Calu3 (cell line): ENCODE measurements at regions not wholly inside any gene's neighbourhood (a gene's known extent, or its start where the extent isn't known, plus 50 kb on each side); places are given as distances from the start of the nearest gene placed in this dataset.

Experiments
- BruUV-seq: library from RNA; stranded (reverse); fragments of 400-500 nt; replicated peaks from 2 replicates; lab custom pipeline; 2021; lab: Mats Ljungman, UMichigan
- CTCF ChIA-PET: fragments of 300-600 bp; sonication (Branson Sonifier 250); formaldehyde crosslinking; loops from one replicate; lab custom pipeline; 2022; ENCODE audit warnings: antibody characterized with exemption; lab: Charles Lee
- DNase-seq: peaks from one replicate; pipeline ENCODE4 v3.0.0; 2022
- H3K27ac Mint-ChIP-seq: one replicate; pipeline ENCODE4 v1.8.0; 2022; ENCODE audit warnings: mixed read lengths; ENCODE audit not compliant: unreplicated experiment
- H3K27me3 Mint-ChIP-seq: one replicate; pipeline ENCODE4 v1.8.0; 2022; ENCODE audit warnings: mixed read lengths; ENCODE audit not compliant: unreplicated experiment
- H3K36me3 Mint-ChIP-seq: one replicate; pipeline ENCODE4 v1.8.0; 2022; ENCODE audit warnings: mild to moderate bottlenecking, moderate library complexity, mixed read lengths; ENCODE audit not compliant: insufficient read depth, unreplicated experiment
- H3K4me1 Mint-ChIP-seq: one replicate; pipeline ENCODE4 v1.8.0; 2022; ENCODE audit warnings: mild to moderate bottlenecking, low read depth, mixed read lengths; ENCODE audit not compliant: unreplicated experiment
- H3K4me3 Mint-ChIP-seq: one replicate; pipeline ENCODE4 v1.8.0; 2022; ENCODE audit warnings: mild to moderate bottlenecking, low read depth, moderate library complexity, mixed read lengths; ENCODE audit not compliant: unreplicated experiment
- H3K9me3 Mint-ChIP-seq: one replicate; pipeline ENCODE4 v1.8.0; 2022; ENCODE audit warnings: low read depth, mixed read lengths; ENCODE audit not compliant: unreplicated experiment
- intact Hi-C: fragments of 100-400 bp; cut with micrococcal nuclease; formaldehyde crosslinking; loops from one replicate; pipeline ENCODE4 v1.10.0; 2022; ENCODE audit not compliant: unreplicated experiment
- TF ChIP-seq, protein P1 (sequence below): fragments of 200-600 bp; IDR thresholded peaks from one replicate; pipeline ENCODE4 v1.8.0; 2022; ENCODE audit warnings: antibody characterized with exemption; ENCODE audit not compliant: unreplicated experiment

DNA sequence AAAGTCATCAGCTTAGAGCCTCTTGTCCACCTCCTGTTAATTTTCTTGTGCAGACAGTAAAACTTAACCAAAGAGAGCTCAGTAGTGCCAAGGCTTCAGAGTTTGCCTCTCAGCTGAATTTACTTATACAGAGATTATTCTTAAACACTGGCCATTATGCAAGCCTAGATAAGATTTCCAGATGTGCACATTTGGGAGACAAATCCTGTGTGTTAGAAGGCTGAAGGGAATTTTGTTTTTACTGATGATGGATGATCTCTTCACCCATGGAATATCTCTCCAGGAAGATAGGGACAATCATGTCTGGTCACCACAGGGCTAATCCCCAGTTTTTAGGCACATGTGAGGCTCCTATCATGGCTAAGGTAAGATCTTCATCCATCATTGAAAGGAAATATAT is 157.6 kb upstream of the FAT3 start:
- peaks cover 2% of the 10 kb centered on the region for H3K9me3 Mint-ChIP-seq
- no peaks in the 10 kb centered on the region for H3K4me1 Mint-ChIP-seq
- H3K36me3 Mint-ChIP-seq = no peaks in the 10 kb centered on the region
- CTCF ChIA-PET = no interaction called here
- TF ChIP-seq, protein P1, sequence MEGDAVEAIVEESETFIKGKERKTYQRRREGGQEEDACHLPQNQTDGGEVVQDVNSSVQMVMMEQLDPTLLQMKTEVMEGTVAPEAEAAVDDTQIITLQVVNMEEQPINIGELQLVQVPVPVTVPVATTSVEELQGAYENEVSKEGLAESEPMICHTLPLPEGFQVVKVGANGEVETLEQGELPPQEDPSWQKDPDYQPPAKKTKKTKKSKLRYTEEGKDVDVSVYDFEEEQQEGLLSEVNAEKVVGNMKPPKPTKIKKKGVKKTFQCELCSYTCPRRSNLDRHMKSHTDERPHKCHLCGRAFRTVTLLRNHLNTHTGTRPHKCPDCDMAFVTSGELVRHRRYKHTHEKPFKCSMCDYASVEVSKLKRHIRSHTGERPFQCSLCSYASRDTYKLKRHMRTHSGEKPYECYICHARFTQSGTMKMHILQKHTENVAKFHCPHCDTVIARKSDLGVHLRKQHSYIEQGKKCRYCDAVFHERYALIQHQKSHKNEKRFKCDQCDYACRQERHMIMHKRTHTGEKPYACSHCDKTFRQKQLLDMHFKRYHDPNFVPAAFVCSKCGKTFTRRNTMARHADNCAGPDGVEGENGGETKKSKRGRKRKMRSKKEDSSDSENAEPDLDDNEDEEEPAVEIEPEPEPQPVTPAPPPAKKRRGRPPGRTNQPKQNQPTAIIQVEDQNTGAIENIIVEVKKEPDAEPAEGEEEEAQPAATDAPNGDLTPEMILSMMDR = no peak
- no peak overlapping the region for H3K27ac Mint-ChIP-seq
- intact Hi-C loops = no loop called here
- no peak overlapping the region for H3K4me3 Mint-ChIP-seq
- no TSS peak for BruUV-seq
- no peaks in the 10 kb centered on the region for H3K27me3 Mint-ChIP-seq
- DNase-seq = no peak

DNA sequence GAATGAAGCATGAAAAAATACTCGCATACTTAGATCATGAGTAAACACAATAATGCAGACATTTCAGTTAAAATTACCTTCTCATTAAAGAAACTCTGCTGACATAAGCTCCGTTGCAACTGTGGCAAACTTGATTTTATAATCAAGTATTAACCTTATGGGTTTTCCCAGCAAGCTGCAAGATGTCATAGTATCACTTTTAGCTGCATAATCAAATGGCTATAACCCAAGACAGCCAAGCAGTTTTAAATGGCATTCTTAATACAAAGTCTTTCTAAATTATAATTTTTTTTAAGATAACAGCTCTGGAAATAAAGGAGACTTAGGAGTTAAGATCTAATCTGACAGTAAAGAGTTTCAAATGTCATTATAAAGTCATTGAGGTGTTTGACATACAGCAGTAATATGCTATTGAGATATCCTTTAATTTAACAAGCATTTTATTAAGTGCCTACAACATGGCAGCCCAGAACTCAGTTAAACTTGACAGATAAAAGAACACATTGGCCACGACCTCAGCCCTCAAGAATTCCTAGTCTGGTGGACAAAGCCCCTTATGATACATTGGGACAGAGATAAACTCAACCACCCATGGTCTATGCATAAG is 163.1 kb upstream of the FAT3 start:
- no peaks in the 10 kb centered on the region for H3K9me3 Mint-ChIP-seq
- H3K4me3 Mint-ChIP-seq = no peak overlapping the region
- intact Hi-C loops = no loop called here
- BruUV-seq = no TSS peak
- TF ChIP-seq, protein P1 = no peak
- CTCF ChIA-PET = no interaction called here
- no peaks in the 10 kb centered on the region for H3K4me1 Mint-ChIP-seq
- no peaks in the 10 kb centered on the region for H3K36me3 Mint-ChIP-seq
- H3K27ac Mint-ChIP-seq = no peak overlapping the region
- no peaks in the 10 kb centered on the region for H3K27me3 Mint-ChIP-seq
- DNase-seq = no peak

DNA sequence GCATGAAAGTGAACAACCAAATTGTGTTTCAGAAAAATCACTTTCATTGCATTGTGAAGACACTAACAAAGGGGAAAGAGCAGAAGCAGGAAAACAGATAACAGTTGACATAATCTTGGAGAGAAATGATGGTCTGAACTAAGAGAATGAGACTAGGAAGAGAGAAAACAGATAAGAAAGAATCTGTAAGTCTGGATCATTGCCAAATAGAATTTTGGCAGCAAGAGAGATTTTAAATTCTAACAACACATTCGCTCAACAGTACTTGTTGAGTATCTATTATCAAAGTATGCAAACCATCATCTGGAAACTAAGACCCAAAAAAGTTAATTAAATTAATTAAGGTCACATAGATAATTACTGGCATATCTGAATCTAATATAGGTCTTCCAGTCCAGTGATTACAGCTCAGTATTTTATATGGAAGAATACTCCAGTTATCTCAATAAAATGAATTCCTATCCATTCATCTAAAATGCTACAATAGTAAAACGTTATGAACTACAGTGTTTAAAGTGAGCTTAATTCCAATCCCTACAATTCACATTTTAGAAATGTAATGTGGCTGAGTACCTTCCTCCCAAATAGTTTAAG is 166.7 kb upstream of the FAT3 start:
- DNase-seq = no peak
- TF ChIP-seq, protein P1 = no peak
- Mint-ChIP-seq H3K27me3 (no peaks in the 10 kb centered on the region), H3K27ac (no peak overlapping the region), H3K4me3 (no peak overlapping the region), H3K9me3 (no peaks in the 10 kb centered on the region), H3K36me3 (no peaks in the 10 kb centered on the region), H3K4me1 (no peaks in the 10 kb centered on the region)
- CTCF ChIA-PET = no interaction called here
- intact Hi-C loops = loop anchor here (10.0 kb wide), 1 partner anchor 153 kb away; no protein-coding TSS in a partner anchor
- no TSS peak for BruUV-seq

DNA sequence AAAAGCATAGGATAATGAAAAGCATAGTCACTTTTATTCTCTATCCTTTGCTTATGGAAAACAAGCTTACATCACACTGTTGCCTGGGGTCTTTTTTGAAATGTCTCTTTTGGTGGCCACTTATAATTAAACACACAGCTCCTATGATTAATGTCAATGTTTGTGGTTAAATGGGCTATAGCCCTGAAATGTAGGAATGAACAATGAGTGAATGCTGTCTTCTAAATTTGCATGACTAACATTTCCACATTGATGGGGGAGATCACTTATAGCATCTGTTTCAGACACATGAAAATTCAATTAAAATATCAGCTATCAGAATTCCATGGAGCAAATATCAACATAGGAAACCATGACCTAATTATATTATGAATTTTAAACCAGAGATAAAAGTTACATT is 171.4 kb upstream of the FAT3 start:
- Mint-ChIP-seq H3K36me3 (no peaks in the 10 kb centered on the region), H3K27me3 (no peaks in the 10 kb centered on the region), H3K27ac (no peak overlapping the region), H3K4me1 (peaks cover 18% of the 10 kb centered on the region), H3K9me3 (no peaks in the 10 kb centered on the region), H3K4me3 (no peak overlapping the region)
- CTCF ChIA-PET = no interaction called here
- intact Hi-C loops = loop anchor here (10.0 kb wide), 1 partner anchor 148 kb away; no protein-coding TSS in a partner anchor
- no peak for DNase-seq
- BruUV-seq = no TSS peak
- TF ChIP-seq, protein P1 = no peak
